Gastrocnemius medialis (tissue), 4 donors: ENCODE measurements at regions not wholly inside any gene's neighbourhood (a gene's known extent, or its start where the extent isn't known, plus 50 kb on each side); places are given as distances from the start of the nearest gene placed in this dataset.

Experiments
- ATAC-seq, 2 donors: fragments of 150-250 bp; one replicate each; pipeline ENCODE4 v1.9.1; 2016
- DNase-seq, 2 donors: peaks; one replicate each; pipeline ENCODE4 v3.0.0-alpha.2; 2019
- H3K27ac ChIP-seq, 4 donors: fragments of 200-600 bp; sonication (generic); 1 replicate in 1 of 4; 2 replicates in 3 of 4; pipeline ENCODE4 v1.5.1; 2016 to 2018; ENCODE audit warnings: mild to moderate bottlenecking in 2 of 4, moderate library complexity in 1 of 4
- H3K27me3 ChIP-seq, 3 donors: fragments of 200-600 bp; sonication (generic) in 2 of 3; 1 replicate in 1 of 3; 2 replicates in 2 of 3; pipeline versions ENCODE4 v1.5.1 to v1.6.0; 2016 to 2019; ENCODE audit warnings: mild to moderate bottlenecking in 1 of 3, moderate library complexity in 1 of 3
- H3K36me3 ChIP-seq, 2 donors: fragments of 200-600 bp; sonication (generic) in 1 of 2; one replicate each; pipeline ENCODE4 v1.5.1; 2017 to 2018
- H3K4me1 ChIP-seq, 2 donors: fragments of 200-600 bp; sonication (generic) in 1 of 2; one replicate each; pipeline ENCODE4 v1.5.1; 2016 to 2017; ENCODE audit warnings: mild to moderate bottlenecking in 2 of 2
- H3K4me3 ChIP-seq, 4 donors: fragments of 200-600 bp; sonication (generic) in 3 of 4; 1 replicate in 1 of 4; 2 replicates in 3 of 4; pipeline ENCODE4 v1.5.1; 2016 to 2019; ENCODE audit warnings: mild to moderate bottlenecking in 2 of 4
- H3K9me3 ChIP-seq, 3 donors: fragments of 200-600 bp; sonication (generic) in 2 of 3; 1 replicate in 1 of 3; 2 replicates in 2 of 3; pipeline ENCODE4 v1.5.1; 2016 to 2019
- CTCF ChIP-seq, 5 experiments: fragments of 450-650 bp in 3 of 5; fragments of 200-600 bp in 2 of 5; sonication (generic) in 2 of 5; IDR thresholded peaks in 4 of 5; conservative IDR thresholded peaks in 1 of 5; 1 replicate in 4 of 5; 2 replicates in 1 of 5; pipeline ENCODE4 v1.5.1; 2016 to 2019; ENCODE audit warnings: antibody characterized with exemption in 5 of 5, mild to moderate bottlenecking in 3 of 5, moderate library complexity in 3 of 5
- POLR2A ChIP-seq, 2 donors: fragments of 450-650 bp; IDR thresholded peaks; one replicate each; pipeline ENCODE4 v1.6.1; 2017; ENCODE audit warnings: antibody characterized with exemption in 2 of 2, mild to moderate bottlenecking in 2 of 2, moderate library complexity in 2 of 2
- in situ Hi-C, 4 donors: fragments of 200-750 bp; cut with MboI; loops; one replicate each; pipeline versions ENCODE4 v1.15.0 to v1.8.0; 2017; ENCODE audit warnings: low sequenced_read_pairs in 4 of 4
- intact Hi-C: fragments of 100-400 bp; cut with DNase I; formaldehyde crosslinking; loops from one replicate; pipeline ENCODE4 v1.15.1; 2023; ENCODE audit warnings: low total_unique reads

GRCh38 chr14:51789596-51789995 is 70.8 kb upstream of the GNG2 start:
- no peak for ATAC-seq

GRCh38 chr14:51792809-51793208 is 67.6 kb upstream of the GNG2 start:
- in situ Hi-C loops (loop anchor here in 2 of 4 donors (25.0 kb wide), 1 partner anchor 831 kb away; no protein-coding TSS in a partner anchor), intact Hi-C loops (no loop called here)
- DNase-seq = no peak
- Histone ChIP-seq H3K27me3 (no peaks in the 10 kb centered on the region), H3K9me3 (no peaks in the 10 kb centered on the region), H3K4me3 (no peak overlapping the region), H3K27ac (no peak overlapping the region), H3K4me1 (no peaks in the 10 kb centered on the region), H3K36me3 (no peaks in the 10 kb centered on the region)
- TF ChIP-seq CTCF (IDR thresholded peaks at IDR 0.05 in 4 of 5, conservative IDR thresholded peaks at IDR 0.05 in 1 of 5) (no peak), POLR2A (IDR thresholded peaks at IDR 0.05) (no peak)
- ATAC-seq = no peak

More at GRCh38 chr14:51789596-51789995, 70.8 kb upstream of the GNG2 start:
- Histone ChIP-seq H3K4me1 (no peaks in the 10 kb centered on the region), H3K9me3 (no peaks in the 10 kb centered on the region), H3K4me3 (no peak overlapping the region), H3K27me3 (no peaks in the 10 kb centered on the region), H3K27ac (no peak overlapping the region), H3K36me3 (no peaks in the 10 kb centered on the region)
- TF ChIP-seq CTCF (IDR thresholded peaks at IDR 0.05 in 4 of 5, conservative IDR thresholded peaks at IDR 0.05 in 1 of 5) (no peak), POLR2A (IDR thresholded peaks at IDR 0.05) (no peak)
- intact Hi-C loops = loop anchor here (10.0 kb wide), 1 partner anchor 845 kb away; the partner anchor contains the start of gene PYGL
- DNase-seq = no peak
- in situ Hi-C loops = loop anchor here (10.0 to 25.0 kb wide), 2 partner anchors 505 to 827 kb away; no protein-coding TSS in a partner anchor

- no peak for TF ChIP-seq CTCF (IDR thresholded peaks at IDR 0.05 in 4 of 5, conservative IDR thresholded peaks at IDR 0.05 in 1 of 5)
- TF ChIP-seq POLR2A (IDR thresholded peaks at IDR 0.05) = no peak
- no peak overlapping the region for H3K4me3 ChIP-seq
- intact Hi-C loops = no loop called here
These were observed 54.9 kb upstream of the GNG2 start for GRCh38 chr14:51805541-51805940.

GRCh38 chr14:51806026-51807023 is 54.1 kb upstream of the GNG2 start:
- no peak overlapping the region for H3K4me3 ChIP-seq
- no peak for TF ChIP-seq POLR2A (IDR thresholded peaks at IDR 0.05)
- no peak for TF ChIP-seq CTCF (IDR thresholded peaks at IDR 0.05 in 4 of 5, conservative IDR thresholded peaks at IDR 0.05 in 1 of 5)
- DNase-seq = no peak
- intact Hi-C loops (no loop called here), in situ Hi-C loops (no loop called here)
- no peak for ATAC-seq
- no peaks in the 10 kb centered on the region for H3K4me1 ChIP-seq
- H3K9me3 ChIP-seq = peaks cover 0 to 4% (median 0%) of the 10 kb centered on the region in 3 donors
- H3K27me3 ChIP-seq = no peaks in the 10 kb centered on the region
- no peak overlapping the region for H3K27ac ChIP-seq
- no peaks in the 10 kb centered on the region for H3K36me3 ChIP-seq

More at GRCh38 chr14:51805541-51805940, 54.9 kb upstream of the GNG2 start:
- ATAC-seq (no peak), DNase-seq (no peak)
- H3K36me3 ChIP-seq = no peaks in the 10 kb centered on the region
- H3K4me1 ChIP-seq = no peaks in the 10 kb centered on the region
- H3K27me3 ChIP-seq = no peaks in the 10 kb centered on the region
- H3K27ac ChIP-seq = no peak overlapping the region
- H3K9me3 ChIP-seq = peaks cover 0 to 4% (median 0%) of the 10 kb centered on the region in 3 donors
- in situ Hi-C loops = no loop called here
